Erythroblast (primary cell): ENCODE measurements at regions not wholly inside any gene's neighbourhood (a gene's known extent, or its start where the extent isn't known, plus 50 kb on each side); places are given as distances from the start of the nearest gene placed in this dataset.

Source experiments
- GATA1 ChIP-seq: IDR thresholded peaks from 2 replicates; pipeline ENCODE4 v1.6.1; 2011; ENCODE audit warnings: low read depth, mild to moderate bottlenecking, control low read depth, low read length, moderate library complexity
- POLR2A ChIP-seq: IDR thresholded peaks from 2 replicates; pipeline ENCODE4 v1.6.1; 2011; ENCODE audit warnings: mild to moderate bottlenecking, low read length

GRCh38 chr1:193701759-193702158 lies 515.3 kb upstream of the B3GALT2 start:
- TF ChIP-seq POLR2A: no peak
- no peak for TF ChIP-seq GATA1
